Kidney epithelial cell (primary cell): ENCODE measurements at regions not wholly inside any gene's neighbourhood (a gene's known extent, or its start where the extent isn't known, plus 50 kb on each side); places are given as distances from the start of the nearest gene placed in this dataset.
A peak's percentile ranks its signal among the peaks of the same experiment; 100 is the strongest.

Experiments used
- DNase-seq: peaks from one replicate; pipeline ENCODE4 v3.0.0-alpha.2; 2010; ENCODE audit warnings: low read depth
- H3K27me3 ChIP-seq: 2 replicates; pipeline ENCODE4 v1.6.0; 2011; ENCODE audit warnings: low read length; ENCODE audit not compliant: control insufficient read depth, insufficient read depth
- H3K36me3 ChIP-seq: 2 replicates; pipeline ENCODE4 v1.5.1; 2011; ENCODE audit warnings: low read length; ENCODE audit not compliant: control insufficient read depth, insufficient read depth
- H3K4me3 ChIP-seq: 2 replicates; pipeline ENCODE4 v1.5.1; 2011; ENCODE audit warnings: low read depth, mild to moderate bottlenecking, control low read depth, low read length
- CTCF ChIP-seq: IDR thresholded peaks from 2 replicates; pipeline ENCODE4 v1.5.1; 2011; ENCODE audit warnings: mild to moderate bottlenecking, moderate library complexity, low read length, control low read depth, inconsistent platforms; ENCODE audit not compliant: insufficient read depth, poor library complexity, severe bottlenecking

DNA sequence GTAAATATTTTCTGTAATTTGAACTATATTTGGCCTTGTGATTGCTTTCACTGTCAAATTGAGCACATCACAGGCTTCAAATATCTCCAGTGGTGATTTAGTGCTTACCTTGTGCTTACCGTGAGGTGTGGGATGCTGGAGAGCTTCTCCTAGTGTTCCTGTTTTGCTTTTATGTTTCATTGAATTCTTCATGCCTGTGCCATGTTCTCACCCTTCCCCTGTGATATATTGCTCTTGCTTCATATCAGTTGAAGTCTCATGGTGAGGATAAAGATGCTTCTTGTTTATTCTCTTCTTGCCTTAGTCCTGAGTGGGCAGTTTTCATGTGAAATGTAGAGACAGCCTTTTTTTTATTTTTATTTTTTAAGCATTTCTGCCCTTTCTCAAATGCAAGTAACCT is 198.0 kb upstream of the PDGFD start:
- Histone ChIP-seq H3K36me3 (no peaks in the 10 kb centered on the region), H3K4me3 (no peak overlapping the region), H3K27me3 (no peaks in the 10 kb centered on the region)
- no peak for TF ChIP-seq CTCF
- no peak for DNase-seq

DNA sequence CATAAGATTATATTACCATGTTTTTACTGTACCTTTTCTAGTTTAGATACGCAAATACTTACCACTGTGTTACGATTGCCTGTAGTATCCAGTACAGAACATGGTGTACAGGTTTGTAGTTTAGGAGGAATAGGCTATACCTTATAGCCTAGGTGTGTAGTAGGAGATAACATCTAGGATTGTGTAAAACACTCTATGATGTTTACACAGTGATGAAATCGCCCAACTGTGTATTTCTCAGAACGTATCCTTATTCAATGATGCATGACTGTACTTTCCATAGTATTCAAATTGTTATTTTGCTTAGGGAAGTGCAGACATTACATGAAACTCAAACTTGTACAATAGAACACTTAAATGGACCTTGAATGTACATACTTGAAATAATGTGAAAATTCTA is 188.1 kb upstream of the PDGFD start:
- Histone ChIP-seq H3K36me3 (no peaks in the 10 kb centered on the region), H3K27me3 (no peaks in the 10 kb centered on the region), H3K4me3 (no peak overlapping the region)
- no peak for TF ChIP-seq CTCF
- peak; percentile 14 for DNase-seq

- no peaks in the 10 kb centered on the region for H3K36me3 ChIP-seq
- DNase-seq, result no peak
- H3K27me3 ChIP-seq, result no peaks in the 10 kb centered on the region
- TF ChIP-seq CTCF, result peak; percentile 29
- no peak overlapping the region for H3K4me3 ChIP-seq
These were observed 179.6 kb upstream of the PDGFD start for GRCh38 chr11:104343578-104343977.

DNA sequence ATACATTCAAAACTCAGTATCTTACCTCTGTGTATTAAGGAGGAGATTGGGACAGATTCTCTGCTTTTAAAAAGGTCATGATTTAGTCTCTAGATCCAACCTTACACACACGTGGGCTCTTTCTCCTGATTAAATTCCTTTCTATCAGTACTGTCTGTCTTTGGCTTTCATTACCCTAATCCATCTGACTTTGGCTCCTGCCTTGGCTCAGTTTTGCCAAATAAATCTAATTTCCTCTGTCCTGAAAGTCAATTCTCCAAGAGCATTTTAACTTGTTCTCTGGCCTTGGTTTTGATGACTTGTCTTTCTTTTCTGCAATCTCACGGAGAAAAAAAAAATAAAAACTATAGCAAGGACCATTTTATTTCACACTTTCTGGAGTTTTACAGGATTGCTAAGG is 176.6 kb upstream of the PDGFD start:
- Histone ChIP-seq H3K27me3 (no peaks in the 10 kb centered on the region), H3K36me3 (no peaks in the 10 kb centered on the region), H3K4me3 (no peak overlapping the region)
- TF ChIP-seq CTCF, result no peak
- no peak for DNase-seq

DNA sequence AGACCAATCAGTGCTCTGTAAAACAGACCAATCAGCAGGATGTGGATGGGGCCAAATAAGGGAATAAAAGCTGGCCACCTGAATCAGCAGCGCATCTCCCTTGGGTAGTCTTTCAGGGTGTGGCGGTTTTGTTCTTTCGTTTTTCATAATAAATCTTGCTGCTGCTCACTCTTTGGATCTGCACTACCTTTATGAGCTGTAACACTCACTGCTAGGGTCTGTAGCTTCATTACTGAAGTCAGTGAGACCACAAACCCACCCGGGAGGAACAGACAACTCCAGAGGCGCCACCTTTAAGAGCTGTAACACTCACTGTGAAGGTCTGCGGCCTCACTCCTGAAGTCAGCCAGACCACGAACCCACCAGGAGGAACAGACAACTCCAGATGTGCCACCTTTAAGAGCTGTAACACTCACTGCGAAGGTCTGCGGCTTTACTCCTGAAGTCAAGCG is 175.5 kb upstream of the PDGFD start:
- TF ChIP-seq CTCF, result no peak
- H3K27me3 ChIP-seq, result no peaks in the 10 kb centered on the region
- H3K36me3 ChIP-seq, result no peaks in the 10 kb centered on the region
- H3K4me3 ChIP-seq, result no peak overlapping the region
- no peak for DNase-seq

DNA sequence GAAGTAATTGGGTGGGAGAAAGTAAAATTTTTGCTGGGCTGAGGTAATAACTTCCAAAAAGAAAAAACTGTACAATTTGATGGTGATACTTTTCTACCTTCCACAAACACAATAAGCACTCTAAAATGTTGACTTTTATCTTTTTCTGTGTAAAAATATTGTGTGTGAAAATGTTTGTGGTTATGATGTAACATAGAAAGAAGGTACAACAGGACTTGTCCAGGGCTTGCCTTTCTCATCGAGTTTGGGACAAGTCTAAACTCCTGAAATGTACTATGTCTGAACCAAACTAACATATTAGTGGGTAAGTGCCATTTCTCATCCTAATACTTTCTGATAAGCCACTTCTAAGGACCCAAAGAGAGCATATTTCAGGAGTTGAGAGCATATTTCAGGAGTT is 174.2 kb upstream of the PDGFD start:
- TF ChIP-seq CTCF, result no peak
- no peaks in the 10 kb centered on the region for H3K27me3 ChIP-seq
- H3K4me3 ChIP-seq, result no peak overlapping the region
- no peaks in the 10 kb centered on the region for H3K36me3 ChIP-seq
- no peak for DNase-seq
